GM21723 (cell line): ENCODE measurements at regions not wholly inside any gene's neighbourhood (a gene's known extent, or its start where the extent isn't known, plus 50 kb on each side); places are given as distances from the start of the nearest gene placed in this dataset.
"Not testable (repeated sequence)": the region's sequence is repeated elsewhere in the genome, so short reads cannot be mapped to it uniquely, and the experiment has no call there.

ENCODE experiments used
- ATAC-seq: cut with Tn5 transposase; IDR thresholded peaks from one replicate; pipeline ENCODE4 v1.9.1; 2021; ENCODE audit warnings: mild to moderate bottlenecking, moderate library complexity; ENCODE audit not compliant: unreplicated experiment

DNA sequence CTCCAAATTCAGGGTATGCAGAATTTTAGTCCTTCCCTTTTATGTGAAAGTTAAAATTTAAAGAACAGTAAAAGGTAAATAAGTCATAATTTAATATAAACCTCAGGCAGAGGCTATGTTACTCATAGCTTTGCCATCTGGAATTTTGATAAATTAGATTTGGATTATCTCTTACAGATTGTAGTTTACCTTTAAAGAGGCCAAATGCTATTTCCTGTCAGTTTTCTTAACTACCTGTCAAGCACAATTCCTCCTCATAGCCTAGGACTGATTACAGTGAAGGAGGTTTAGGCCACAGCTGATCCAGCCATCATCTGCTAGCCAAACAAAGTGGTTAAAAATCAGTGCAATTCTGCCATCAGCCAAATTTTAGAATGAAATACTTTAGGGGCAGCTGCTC is 128.1 kb downstream of the MFAP3L start:
- no peak for ATAC-seq

GRCh38 chr4:169894767-169895166 is 131.4 kb downstream of the MFAP3L start:
- ATAC-seq = not testable (repeated sequence)

GRCh38 chr4:169885893-169886292 is 128.1 kb upstream of the HPF1 start:
- ATAC-seq = no peak

GRCh38 chr4:169881769-169882168 is 124.0 kb upstream of the HPF1 start:
- ATAC-seq = no peak

DNA sequence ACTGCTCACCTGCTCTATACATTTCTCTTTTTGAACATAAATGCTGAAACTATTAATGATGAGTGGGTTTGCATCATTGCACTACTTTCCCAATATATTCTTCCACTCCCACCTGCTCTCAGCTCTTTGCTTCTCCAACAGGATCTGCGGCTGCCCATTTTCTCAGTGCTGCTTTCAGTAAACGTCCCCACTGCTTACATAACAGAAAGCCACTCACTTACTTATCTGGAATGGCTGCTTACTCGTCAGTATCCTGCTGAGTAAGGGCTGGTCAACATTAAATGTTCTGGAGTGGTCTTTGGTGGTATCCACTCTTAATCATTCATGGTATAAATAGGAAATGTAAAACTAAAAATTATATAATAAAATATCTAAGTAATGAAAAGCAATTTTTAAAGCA is 112.8 kb upstream of the HPF1 start:
- no peak for ATAC-seq

DNA sequence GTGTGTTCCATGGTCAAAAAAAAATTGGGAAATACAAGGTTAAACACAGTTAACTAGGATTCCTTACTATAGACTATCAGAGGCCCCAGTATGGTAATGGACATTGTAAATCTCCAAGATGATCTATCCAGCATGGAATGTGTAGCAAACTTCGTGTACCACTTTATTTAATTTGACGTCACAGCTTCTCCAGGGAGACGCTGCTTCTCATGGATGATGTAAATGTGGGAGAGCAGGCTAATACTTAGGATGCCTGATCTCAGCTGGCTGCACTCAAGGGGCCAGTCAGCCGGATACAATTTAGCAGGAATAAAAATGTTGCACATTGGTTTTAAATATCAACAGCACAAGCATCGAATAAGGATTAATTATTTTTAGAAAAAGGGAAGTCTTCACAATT is 111.7 kb upstream of the HPF1 start:
- ATAC-seq = no peak

GRCh38 chr4:169861593-169861992 is 103.8 kb upstream of the HPF1 start:
- no peak for ATAC-seq

DNA sequence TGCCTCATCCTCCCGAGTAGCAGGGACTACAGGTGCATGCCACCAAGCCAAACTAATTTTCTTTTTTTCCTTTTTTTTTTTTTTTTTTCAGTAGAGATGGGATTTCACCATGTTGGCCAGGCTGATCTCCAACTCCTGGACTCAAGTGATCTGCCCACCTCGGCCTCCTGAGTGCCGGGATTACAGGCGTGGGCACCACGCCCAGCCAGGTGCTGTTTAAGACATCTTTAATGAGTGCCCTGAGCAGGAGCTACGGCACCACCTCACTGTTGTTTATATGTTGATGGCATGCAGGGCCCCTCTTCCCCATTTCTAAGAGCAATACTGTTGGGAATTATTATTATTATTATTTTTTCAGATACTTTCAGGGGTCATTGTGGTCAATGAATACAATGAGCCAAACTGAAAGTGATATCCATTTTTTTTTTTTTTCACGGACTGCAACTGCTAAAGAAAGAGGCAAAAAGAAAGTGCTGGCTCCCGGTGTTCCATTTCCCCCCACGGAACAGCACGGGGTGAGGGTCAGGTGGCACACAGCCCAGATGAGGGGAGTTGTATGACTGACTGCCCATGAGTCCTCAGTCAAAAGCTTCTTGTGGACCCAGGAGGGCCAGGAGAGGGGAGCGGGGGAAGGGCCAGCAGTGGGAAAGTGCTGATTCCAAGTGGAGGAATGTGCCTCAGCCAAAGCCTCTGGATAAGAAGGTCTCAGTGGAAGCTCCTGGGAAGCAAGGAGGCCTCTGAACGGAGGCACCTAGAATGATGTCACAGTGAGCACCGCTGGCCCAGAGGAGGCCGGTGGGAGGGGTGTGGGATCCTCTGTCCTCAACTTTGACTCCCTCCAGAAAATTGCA is 101.8 kb upstream of the HPF1 start:
- ATAC-seq = no peak

- no peak for ATAC-seq
These were observed 96.3 kb upstream of the HPF1 start for GRCh38 chr4:169854090-169854489.

- no peak for ATAC-seq
These were observed 94.7 kb upstream of the HPF1 start for GRCh38 chr4:169852481-169852880.

- ATAC-seq = no peak
These were observed 94.0 kb upstream of the HPF1 start for GRCh38 chr4:169851750-169852149.

DNA sequence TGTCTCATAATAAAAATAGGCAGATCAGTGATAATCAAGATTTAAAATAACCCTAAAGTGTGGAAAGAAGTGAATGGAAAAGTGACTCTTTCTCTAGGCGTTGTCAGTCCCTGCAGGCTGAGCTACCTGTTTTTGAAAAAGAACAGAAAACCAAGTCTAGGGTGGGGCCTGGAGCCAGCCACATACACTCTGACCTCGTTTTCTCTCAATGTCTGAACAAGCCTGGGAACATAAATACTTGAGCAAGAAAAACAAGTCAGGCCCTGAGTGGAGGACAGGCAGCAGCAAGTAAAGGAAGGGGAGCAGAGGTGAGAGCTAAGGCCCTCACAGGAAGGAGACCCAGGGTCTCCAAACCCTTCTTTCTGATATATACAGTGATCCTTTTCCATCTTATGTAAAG is 91.7 kb upstream of the HPF1 start:
- no peak for ATAC-seq

GRCh38 chr4:169848018-169848417 is 90.3 kb upstream of the HPF1 start:
- no peak for ATAC-seq

GRCh38 chr4:169847171-169847570 is 89.4 kb upstream of the HPF1 start:
- ATAC-seq = no peak

GRCh38 chr4:169846396-169846795 is 88.7 kb upstream of the HPF1 start:
- ATAC-seq = no peak

DNA sequence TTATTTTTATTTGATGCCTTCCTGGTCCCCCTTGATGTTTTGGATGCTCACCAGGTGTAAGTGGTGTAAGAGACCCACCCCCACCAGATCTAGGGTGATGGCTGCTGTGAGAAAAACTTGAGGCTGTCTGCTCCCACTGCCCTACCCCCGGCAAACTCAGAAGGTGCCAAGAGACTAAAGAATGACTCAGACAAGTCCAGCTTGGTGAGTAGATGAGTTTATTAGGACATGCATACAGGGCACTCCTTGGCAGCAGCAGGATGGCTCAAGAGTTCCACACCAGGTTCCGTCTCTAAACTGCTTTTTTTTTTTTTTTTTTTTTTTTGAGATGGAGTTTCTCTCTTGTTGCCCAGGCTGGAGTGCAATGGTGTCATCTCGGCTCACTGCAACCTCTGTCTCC is 84.0 kb upstream of the HPF1 start:
- no peak for ATAC-seq

DNA sequence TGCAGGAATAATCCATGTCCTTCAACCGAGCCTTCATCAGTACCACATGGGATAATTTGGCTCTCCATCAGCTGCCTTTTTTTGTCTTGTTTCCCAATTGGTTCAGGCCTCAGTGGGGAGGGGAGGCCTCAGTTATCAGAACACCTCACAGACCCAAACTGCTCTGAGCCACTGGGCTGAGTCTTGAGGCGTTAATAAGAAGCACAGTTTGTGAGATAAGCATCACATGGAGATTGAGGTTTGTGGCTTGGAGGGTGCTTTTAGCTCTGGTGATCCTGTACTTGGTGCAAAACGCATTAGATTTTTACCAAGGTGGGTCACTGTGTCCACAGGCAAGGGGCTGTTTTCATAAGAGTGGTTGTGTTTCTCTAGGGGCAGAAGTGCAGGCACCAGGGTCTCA is 82.8 kb upstream of the HPF1 start:
- no peak for ATAC-seq

DNA sequence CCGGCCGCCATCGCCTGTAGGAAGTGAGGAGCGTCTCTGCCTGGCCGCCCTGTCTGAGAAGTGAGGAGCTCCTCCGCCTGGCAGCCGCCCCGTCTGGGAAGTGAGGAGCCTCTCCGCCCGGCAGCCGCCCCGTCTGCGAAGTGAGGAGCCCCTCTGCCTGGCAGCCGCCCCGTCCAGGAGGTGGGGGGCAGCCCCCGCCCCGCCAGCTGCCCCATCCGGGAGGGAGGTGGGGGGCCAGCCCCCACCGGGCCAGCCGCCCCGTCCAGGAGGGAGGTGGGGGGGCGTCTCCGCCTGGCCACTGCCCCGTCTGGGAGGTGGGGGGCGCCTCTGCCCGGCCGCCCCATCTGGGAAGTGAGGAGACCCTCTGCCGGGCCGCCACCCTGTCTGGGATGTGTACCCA is 70.6 kb upstream of the HPF1 start:
- not testable (repeated sequence) for ATAC-seq

GRCh38 chr4:169826634-169827187 is 69.0 kb upstream of the HPF1 start:
- ATAC-seq = no peak

GRCh38 chr4:169823685-169824084 is 65.9 kb upstream of the HPF1 start:
- ATAC-seq = no peak

DNA sequence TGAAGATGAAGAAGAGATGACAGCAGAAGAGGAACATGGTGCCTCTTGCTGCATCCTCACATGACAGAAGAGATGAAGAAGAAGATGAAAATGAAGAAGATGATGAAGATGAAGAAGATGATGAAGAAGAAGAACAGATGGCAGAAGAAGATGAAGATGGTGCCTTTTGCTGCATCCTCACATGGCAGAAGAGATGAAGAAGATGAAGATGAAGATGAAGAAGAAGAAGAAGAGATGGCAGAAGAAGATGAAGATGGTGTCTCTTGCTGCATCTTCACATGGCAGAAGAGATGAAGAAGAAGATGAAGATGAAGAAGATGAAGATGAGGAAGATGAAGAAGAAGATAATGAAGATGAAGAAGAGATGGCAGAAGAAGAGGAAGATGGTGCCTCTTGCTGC is 63.7 kb upstream of the HPF1 start:
- ATAC-seq = no peak

- no peak for ATAC-seq
These were observed 60.4 kb upstream of the HPF1 start for GRCh38 chr4:169818063-169818679.
